Endothelial cell of umbilical vein (primary cell): ENCODE measurements at regions not wholly inside any gene's neighbourhood (a gene's known extent, or its start where the extent isn't known, plus 50 kb on each side); places are given as distances from the start of the nearest gene placed in this dataset.

Source experiments
- BruUV-seq: library from RNA; stranded (reverse); fragments of 400-500 nt; replicated peaks from 2 replicates; lab custom pipeline; 2021; lab: Mats Ljungman, UMichigan
- CTCF ChIA-PET: fragments of 300-600, 350-600 bp; sonication (Branson Sonifier 250); formaldehyde crosslinking; loops from one replicate; lab custom pipeline; 2021; ENCODE audit warnings: antibody characterized with exemption, inconsistent platforms; lab: Charles Lee
- POLR2A ChIA-PET: fragments of 300-600, 350-600 bp; sonication (Branson Sonifier 250); formaldehyde crosslinking; loops from one replicate; lab custom pipeline; 2021; ENCODE audit warnings: antibody characterized with exemption, inconsistent platforms; lab: Charles Lee
- DNase-seq: peaks from one replicate; pipeline ENCODE4 v3.0.0-alpha.2; 2011; ENCODE audit warnings: low read depth, low spot score
- FAIRE-seq: peaks from 2 replicates; lab custom pipeline; 2011; peaks lifted over from hg19 to GRCh38; lab: Jason Lieb, UNC
- H2AFZ ChIP-seq: 2 replicates; pipeline ENCODE4 v1.6.0; 2012; ENCODE audit warnings: low read depth, low read length, control low read depth, inconsistent platforms
- H3K27ac ChIP-seq: 2 replicates; pipeline ENCODE4 v1.5.1; 2011; ENCODE audit warnings: low read depth, mild to moderate bottlenecking, control low read depth, low read length, moderate library complexity; ENCODE audit not compliant: insufficient read depth
- H3K27me3 ChIP-seq, 2 experiments: 2 replicates each; pipeline versions ENCODE4 v1.6.0 to v1.6.1; 2011; ENCODE audit warnings: low read length in 2 of 2, mixed read lengths in 1 of 2; ENCODE audit not compliant: control insufficient read depth in 2 of 2, insufficient read depth in 2 of 2
- H3K36me3 ChIP-seq, 2 experiments: 2 replicates in 1 of 2; 3 replicates in 1 of 2; pipeline ENCODE4 v1.5.1; 2011; ENCODE audit warnings: low read length in 2 of 2, mild to moderate bottlenecking in 1 of 2, moderate library complexity in 1 of 2; ENCODE audit not compliant: control insufficient read depth in 2 of 2, insufficient read depth in 2 of 2; ENCODE audit errors: extremely low read depth in 1 of 2
- H3K4me1 ChIP-seq: 3 replicates; pipeline ENCODE4 v1.5.1; 2011; ENCODE audit warnings: mild to moderate bottlenecking, low read length; ENCODE audit not compliant: control insufficient read depth, insufficient read depth; ENCODE audit errors: extremely low read depth
- H3K4me2 ChIP-seq: 2 replicates; pipeline ENCODE4 v1.6.1; 2011; ENCODE audit warnings: low read length, control low read depth, mixed read lengths; ENCODE audit not compliant: insufficient read depth
- H3K4me3 ChIP-seq, 3 experiments: fragments of 200-600 bp in 1 of 3; sonication (generic), shearing (Covaris generic) in 1 of 3; replicated peaks in 1 of 3; 2 replicates each; pipeline ENCODE4 v1.5.1; 2011 to 2016; ENCODE audit warnings: control low read depth in 3 of 3, low read length in 3 of 3, mild to moderate bottlenecking in 2 of 3, inconsistent platforms in 1 of 3, low read depth in 1 of 3, moderate library complexity in 1 of 3; ENCODE audit not compliant: insufficient read depth in 1 of 3
- H3K79me2 ChIP-seq: 2 replicates; pipeline ENCODE4 v1.6.0; 2012; ENCODE audit warnings: low read length, inconsistent platforms; ENCODE audit not compliant: control insufficient read depth, insufficient read depth
- H3K9ac ChIP-seq: replicated peaks from 2 replicates; pipeline ENCODE3; 2011; ENCODE audit warnings: low read length, control low read depth; ENCODE audit not compliant: insufficient read depth; ENCODE audit errors: extremely low read depth
- H3K9me1 ChIP-seq: replicated peaks from 3 replicates; pipeline ENCODE4 v1.6.0; 2011; ENCODE audit warnings: mild to moderate bottlenecking, low read length; ENCODE audit not compliant: control insufficient read depth, insufficient read depth; ENCODE audit errors: extremely low read depth
- H3K9me3 ChIP-seq: replicated peaks from 2 replicates; pipeline ENCODE4 v1.5.1; 2012; ENCODE audit warnings: low read length, inconsistent platforms; ENCODE audit not compliant: control insufficient read depth, insufficient read depth
- H4K20me1 ChIP-seq: replicated peaks from 2 replicates; pipeline ENCODE3; 2011; ENCODE audit warnings: mild to moderate bottlenecking, low read length; ENCODE audit not compliant: control insufficient read depth, insufficient read depth; ENCODE audit errors: extremely low read depth
- EZH2 ChIP-seq: IDR thresholded peaks from 2 replicates; pipeline ENCODE4 v1.6.1; 2012; ENCODE audit warnings: borderline replicate concordance, low read depth, mild to moderate bottlenecking, moderate library complexity, low read length, inconsistent platforms; ENCODE audit not compliant: severe bottlenecking
- FOS ChIP-seq: IDR thresholded peaks from 2 replicates; pipeline ENCODE4 v1.6.1; 2011; ENCODE audit warnings: mild to moderate bottlenecking, low read length, moderate library complexity, borderline replicate concordance; ENCODE audit not compliant: insufficient read depth
- GATA2 ChIP-seq: IDR thresholded peaks from 2 replicates; pipeline ENCODE4 v1.7.0; 2011; ENCODE audit warnings: low read depth, mild to moderate bottlenecking, moderate library complexity, mixed read lengths, low read length; ENCODE audit not compliant: insufficient read length, insufficient read depth
- JUN ChIP-seq: IDR thresholded peaks from 2 replicates; pipeline ENCODE4 v1.6.1; 2011; ENCODE audit warnings: borderline replicate concordance, low read depth; ENCODE audit not compliant: insufficient read length, insufficient read depth
- MYC ChIP-seq: IDR thresholded peaks from one replicate; pipeline ENCODE4 v1.6.1; 2011; ENCODE audit warnings: mild to moderate bottlenecking, low read depth, low read length
- POLR2A ChIP-seq: IDR thresholded peaks from 2 replicates; pipeline ENCODE4 v1.6.1; 2012; ENCODE audit warnings: low read depth, mild to moderate bottlenecking, control low read depth, low read length
- POLR2AphosphoS5 ChIP-seq: IDR thresholded peaks from 2 replicates; pipeline ENCODE4 v1.6.1; 2012; ENCODE audit warnings: low read depth, mild to moderate bottlenecking, control low read depth, low read length, moderate library complexity; ENCODE audit not compliant: insufficient read depth
- dilution Hi-C: fragments of 300-500 bp; cut with MboI; formaldehyde crosslinking; loops from one replicate; pipeline ENCODE4 v1.15.0; 2019; ENCODE audit warnings: low sequenced_read_pairs; ENCODE audit not compliant: extremely low pct_ligation_motif_present
- intact Hi-C: fragments of 100-400 bp; cut with micrococcal nuclease; formaldehyde crosslinking; loops from one replicate; pipeline ENCODE4 v1.10.0; 2022
- TF ChIP-seq, protein P1 (sequence below): IDR thresholded peaks from 2 replicates; pipeline ENCODE4 v1.6.1; 2011; ENCODE audit not compliant: insufficient read depth, insufficient read length
- TF ChIP-seq, protein P2 (sequence below), 2 donors: IDR thresholded peaks; 1 replicate in 1 of 2; 2 replicates in 1 of 2; pipeline ENCODE4 v1.5.1; 2011; ENCODE audit warnings: low read length in 2 of 2, mild to moderate bottlenecking in 2 of 2, moderate library complexity in 2 of 2, control low read depth in 1 of 2, inconsistent platforms in 1 of 2, low read depth in 1 of 2; ENCODE audit not compliant: insufficient read depth in 1 of 2; ENCODE audit errors: extremely low read depth in 1 of 2

DNA sequence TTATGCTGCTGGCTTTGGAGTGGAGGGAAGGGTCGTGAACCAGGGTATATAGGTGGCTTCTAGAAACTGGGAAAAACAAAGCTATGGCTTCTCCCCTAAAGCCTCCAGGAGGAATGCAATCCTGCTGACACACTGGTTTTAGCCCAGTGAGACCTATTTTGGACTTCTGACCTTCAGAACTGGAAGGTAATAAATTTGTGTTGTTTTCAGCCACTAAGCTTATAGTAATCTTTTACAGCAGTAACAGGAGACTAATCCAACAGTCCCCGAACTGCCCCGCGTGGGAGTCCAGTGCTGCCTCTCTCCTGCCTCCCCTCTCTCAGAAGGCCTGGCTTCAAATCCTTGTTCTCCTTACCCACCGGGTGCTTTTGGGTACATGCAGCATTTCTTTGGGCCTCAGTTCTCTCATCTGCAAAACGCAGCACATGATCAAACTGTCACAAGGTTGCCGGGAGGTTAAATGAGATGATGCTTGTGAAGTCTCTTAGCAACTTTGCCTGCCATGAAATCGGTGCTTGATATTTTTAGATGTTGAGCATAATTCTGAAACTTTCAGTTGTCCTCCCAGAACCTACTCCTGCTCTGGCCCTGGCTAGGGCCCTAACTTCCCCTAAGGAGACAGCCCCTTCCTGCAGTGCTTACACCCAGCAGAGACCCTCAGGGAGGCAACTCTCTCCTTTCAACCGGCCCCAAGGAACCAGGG is 127.3 kb upstream of the BOD1 start:
- DNase-seq (no peak), FAIRE-seq (no peak)
- Histone ChIP-seq H3K9me3 (no peaks in the 10 kb centered on the region), H3K4me3 (no peak overlapping the region), H3K36me3 (no peaks in the 10 kb centered on the region), H3K27ac (no peak overlapping the region), H3K27me3 (no peaks in the 10 kb centered on the region), H3K4me1 (no peaks in the 10 kb centered on the region), H3K4me2 (no peak overlapping the region), H3K9ac (no peak overlapping the region), H3K9me1 (no peaks in the 10 kb centered on the region), H3K79me2 (no peaks in the 10 kb centered on the region), H4K20me1 (no peaks in the 10 kb centered on the region), H2AFZ (no peak overlapping the region)
- BruUV-seq, result no TSS peak
- CTCF ChIA-PET, result no interaction called here
- intact Hi-C loops, result no loop called here
- POLR2A ChIA-PET, result no interaction called here
- TF ChIP-seq EZH2, result no peak
- no peak for TF ChIP-seq GATA2
- no peak for TF ChIP-seq FOS
- no peak for TF ChIP-seq POLR2A
- TF ChIP-seq, protein P1, sequence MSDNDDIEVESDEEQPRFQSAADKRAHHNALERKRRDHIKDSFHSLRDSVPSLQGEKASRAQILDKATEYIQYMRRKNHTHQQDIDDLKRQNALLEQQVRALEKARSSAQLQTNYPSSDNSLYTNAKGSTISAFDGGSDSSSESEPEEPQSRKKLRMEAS, result no peak
- no peak for TF ChIP-seq POLR2AphosphoS5
- dilution Hi-C loops, result no loop called here

DNA sequence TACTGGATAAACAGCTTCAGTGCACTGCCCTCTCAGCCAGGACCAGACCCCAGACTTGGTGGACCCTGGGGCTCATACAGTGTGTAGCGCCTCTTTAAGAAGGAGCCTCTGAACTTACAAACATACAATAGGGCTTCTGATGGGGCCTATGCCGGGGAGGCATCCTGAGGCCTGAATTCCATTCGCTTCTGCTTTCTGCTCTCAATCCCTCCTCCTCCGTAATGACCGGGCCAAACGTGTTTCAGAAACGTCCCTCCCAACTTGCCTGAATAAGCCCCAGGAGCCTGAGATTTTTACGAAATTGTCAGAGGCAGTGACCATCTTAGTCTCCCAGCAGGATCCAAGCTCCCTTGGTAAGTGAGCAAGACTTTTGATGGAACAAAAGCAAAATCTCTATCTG is 128.1 kb upstream of the BOD1 start:
- H3K9ac ChIP-seq, result no peak overlapping the region
- FAIRE-seq, result no peak
- H3K27me3 ChIP-seq, result no peaks in the 10 kb centered on the region
- dilution Hi-C loops (no loop called here), intact Hi-C loops (no loop called here)
- H3K4me3 ChIP-seq, result no peak overlapping the region
- H3K9me3 ChIP-seq, result no peaks in the 10 kb centered on the region
- no peaks in the 10 kb centered on the region for H3K36me3 ChIP-seq
- no peaks in the 10 kb centered on the region for H3K79me2 ChIP-seq
- TF ChIP-seq POLR2AphosphoS5 (no peak), FOS (no peak), POLR2A (no peak), EZH2 (no peak), GATA2 (no peak), JUN (no peak), MYC (no peak)
- TF ChIP-seq, protein P1, result no peak
- TF ChIP-seq, protein P2, sequence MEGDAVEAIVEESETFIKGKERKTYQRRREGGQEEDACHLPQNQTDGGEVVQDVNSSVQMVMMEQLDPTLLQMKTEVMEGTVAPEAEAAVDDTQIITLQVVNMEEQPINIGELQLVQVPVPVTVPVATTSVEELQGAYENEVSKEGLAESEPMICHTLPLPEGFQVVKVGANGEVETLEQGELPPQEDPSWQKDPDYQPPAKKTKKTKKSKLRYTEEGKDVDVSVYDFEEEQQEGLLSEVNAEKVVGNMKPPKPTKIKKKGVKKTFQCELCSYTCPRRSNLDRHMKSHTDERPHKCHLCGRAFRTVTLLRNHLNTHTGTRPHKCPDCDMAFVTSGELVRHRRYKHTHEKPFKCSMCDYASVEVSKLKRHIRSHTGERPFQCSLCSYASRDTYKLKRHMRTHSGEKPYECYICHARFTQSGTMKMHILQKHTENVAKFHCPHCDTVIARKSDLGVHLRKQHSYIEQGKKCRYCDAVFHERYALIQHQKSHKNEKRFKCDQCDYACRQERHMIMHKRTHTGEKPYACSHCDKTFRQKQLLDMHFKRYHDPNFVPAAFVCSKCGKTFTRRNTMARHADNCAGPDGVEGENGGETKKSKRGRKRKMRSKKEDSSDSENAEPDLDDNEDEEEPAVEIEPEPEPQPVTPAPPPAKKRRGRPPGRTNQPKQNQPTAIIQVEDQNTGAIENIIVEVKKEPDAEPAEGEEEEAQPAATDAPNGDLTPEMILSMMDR (IDR thresholded peaks at IDR 0.05; ENCODE audit: extremely low read depth in 1 of 2, insufficient read depth in 1 of 2, low read depth in 1 of 2, low read length in 2 of 2), result no peak
- no peak overlapping the region for H2AFZ ChIP-seq
- H3K4me2 ChIP-seq, result no peak overlapping the region
- no peak overlapping the region for H3K27ac ChIP-seq
- H3K4me1 ChIP-seq, result no peaks in the 10 kb centered on the region
- CTCF ChIA-PET, result no interaction called here
- no peaks in the 10 kb centered on the region for H3K9me1 ChIP-seq
- POLR2A ChIA-PET, result no interaction called here
- no peaks in the 10 kb centered on the region for H4K20me1 ChIP-seq
- no peak for DNase-seq
- BruUV-seq, result no TSS peak
